ENCODE measurements at regions not wholly inside any gene's neighbourhood (a gene's known extent, or its start where the extent isn't known, plus 50 kb on each side); places are given as distances from the start of the nearest gene placed in this dataset.

DNA sequence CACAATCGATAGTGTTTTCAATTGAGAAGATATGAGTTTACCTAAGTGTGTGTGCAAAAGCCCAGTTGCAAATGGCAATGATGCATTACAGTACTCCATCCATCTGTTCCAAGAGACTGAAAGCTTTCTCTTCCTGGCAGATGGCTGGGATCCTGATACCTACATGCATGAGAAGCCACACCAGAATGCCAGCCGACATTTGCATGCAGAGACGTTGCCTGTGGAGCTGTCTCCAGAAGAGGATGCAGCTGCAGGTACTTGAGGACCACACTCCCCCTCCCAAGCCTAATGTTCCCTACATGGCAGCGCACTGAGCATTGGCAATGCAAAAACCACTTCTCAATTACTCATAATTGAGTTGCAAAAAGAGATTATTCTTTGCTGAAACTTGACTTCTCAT lies 332.1 kb downstream of the WDR11 start:
- DNase-seq (ENCODE audit: low spot score), result no peak

DNA sequence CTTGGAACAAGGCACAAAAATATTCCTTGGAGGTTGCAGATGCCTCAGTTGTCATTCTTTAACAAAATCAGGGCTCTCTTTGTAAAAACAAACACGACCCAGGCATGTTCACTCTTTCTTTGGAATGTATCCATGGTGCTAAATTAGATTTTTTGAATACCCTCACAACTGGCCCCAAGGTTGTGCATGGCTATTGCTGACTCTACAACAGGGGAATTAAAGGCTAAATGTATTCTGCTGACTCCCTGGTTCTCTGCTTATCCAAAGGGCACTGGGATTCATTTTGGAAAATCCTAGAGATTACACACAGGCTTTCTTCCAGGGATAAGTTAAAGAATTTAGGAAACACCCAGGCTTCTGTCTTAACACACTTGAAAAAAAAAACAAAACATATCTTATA lies 332.5 kb downstream of the WDR11 start:
- no peak for DNase-seq (ENCODE audit: low spot score)

DNA sequence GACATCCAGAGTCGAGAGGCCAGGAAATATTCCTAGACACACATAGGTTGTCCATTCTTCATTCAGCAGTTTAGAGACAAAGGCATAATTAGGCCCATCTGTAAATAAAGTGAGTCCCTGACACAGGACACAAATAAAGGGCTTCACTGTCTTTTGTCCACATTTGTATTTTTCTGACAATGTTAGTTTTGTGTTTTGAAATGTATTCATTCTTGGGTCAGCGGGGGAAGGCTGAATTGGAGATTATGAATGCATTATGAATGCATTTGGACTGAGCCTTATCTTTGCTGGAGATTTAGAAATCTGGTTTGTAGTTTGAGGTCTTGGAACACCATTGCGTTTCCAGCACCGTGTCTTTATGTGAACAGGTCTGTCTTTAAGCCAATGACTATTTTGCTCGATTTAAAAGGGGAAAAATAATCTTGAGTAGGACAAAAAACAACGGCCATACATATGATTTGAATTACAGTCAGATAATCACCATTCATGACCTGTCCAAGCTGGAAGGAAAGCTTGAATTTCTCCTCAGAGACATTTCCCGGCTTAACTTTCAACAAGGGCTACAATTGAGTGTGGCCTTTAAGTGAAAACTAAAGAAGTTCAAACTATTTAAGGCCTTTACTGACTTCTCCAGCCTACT lies 334.8 kb downstream of the WDR11 start:
- DNase-seq (ENCODE audit: low spot score), result no peak

DNA sequence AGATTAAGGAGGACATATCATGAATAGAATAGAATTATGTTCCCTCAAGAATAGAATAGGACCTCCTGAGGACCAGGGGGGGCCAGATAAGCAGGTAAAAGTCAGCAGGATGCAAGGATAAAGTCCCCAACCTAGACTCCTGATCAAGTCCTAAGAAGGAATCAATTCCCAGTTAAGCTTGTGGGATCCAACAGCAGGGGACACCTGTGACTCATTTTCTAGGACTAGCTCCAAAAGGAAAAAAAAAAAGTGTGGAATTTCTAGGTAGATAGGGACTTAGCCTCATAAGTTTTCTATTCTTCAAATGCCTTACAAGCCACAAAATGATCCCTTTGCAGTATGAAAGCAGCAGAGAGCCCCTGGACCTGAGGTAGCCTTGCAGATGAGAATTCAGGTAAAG lies 336.2 kb downstream of the WDR11 start:
- no peak for DNase-seq (ENCODE audit: low spot score)

DNA sequence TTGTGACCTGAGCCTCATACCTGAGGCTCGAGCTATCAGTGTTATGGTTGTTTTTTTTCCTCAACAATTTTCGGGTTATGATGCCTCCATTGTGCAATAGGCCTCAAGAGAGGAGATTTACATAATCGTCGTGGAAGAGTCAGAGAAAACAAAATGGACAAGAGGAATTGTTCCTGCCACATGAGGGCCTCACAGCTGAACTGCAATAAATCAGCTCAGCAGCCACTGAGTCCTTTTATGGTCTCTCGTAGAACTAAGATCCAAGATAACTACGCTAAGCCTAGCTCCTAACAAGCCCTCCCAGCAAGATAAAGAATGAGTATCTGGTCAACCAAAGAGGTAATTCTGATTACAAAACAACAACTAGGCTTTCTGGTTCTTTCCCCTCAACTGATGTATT lies 336.8 kb downstream of the WDR11 start:
- DNase-seq (ENCODE audit: low spot score), result no peak

DNA sequence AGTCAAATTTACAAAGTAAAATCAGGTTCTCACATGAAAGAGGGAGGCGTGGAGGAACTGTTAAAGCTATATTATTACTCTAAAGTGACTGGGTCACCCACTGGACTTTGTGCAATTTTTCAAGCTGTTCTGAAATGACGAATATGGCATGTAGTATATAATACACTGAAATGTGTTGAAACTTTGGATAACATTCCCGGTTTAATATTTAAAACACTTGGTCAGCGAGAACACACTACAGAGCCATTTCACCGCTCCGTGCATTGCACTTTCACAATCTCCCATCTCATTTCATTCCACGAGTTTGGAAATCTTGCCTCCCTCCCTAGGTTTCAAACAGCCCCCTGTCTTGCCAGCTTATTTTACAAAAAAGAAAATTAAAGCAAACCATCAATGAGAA lies 337.9 kb downstream of the WDR11 start:
- no peak for DNase-seq (ENCODE audit: low spot score)

DNA sequence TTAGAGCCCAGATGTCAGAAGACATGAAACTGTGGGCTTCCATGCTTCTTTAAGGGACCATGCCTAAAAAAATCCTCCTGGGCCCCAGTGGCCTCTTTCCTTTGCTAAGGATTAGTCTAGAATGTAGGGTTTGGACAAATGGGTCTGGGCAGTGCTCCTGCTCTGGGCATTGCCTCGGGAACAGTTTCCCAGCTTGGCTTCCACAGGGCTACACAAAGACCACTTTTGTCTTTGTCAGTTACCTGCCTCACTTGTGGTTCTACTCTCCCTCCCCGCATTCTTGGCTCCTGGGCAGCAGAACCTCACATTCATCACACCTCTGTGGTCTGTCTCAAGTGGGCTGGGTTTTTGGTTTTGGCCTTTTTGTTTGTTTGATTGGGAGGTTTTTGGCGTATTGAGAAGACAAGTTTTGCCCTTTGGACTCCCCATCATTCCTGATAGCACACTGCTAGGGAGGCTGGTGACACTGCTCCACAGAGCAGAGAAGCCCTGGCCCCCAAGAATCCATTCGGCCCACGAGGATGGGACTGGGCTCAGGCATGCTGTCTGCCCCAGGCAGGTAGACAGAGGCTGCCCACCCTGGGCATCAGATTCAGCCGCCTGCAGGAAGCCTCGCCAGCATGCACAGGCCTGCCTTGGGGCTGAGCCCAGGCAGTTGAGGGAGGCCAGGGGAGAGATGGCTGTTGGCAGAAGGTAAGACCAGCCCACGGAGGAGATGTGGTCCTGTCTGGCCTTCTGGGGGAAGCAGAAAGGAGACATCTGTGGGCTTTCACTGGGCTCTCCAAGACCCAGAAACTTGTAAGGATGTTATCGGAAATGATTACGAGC lies 343.7 kb downstream of the WDR11 start:
- DNase-seq (ENCODE audit: low spot score), result no peak

DNA sequence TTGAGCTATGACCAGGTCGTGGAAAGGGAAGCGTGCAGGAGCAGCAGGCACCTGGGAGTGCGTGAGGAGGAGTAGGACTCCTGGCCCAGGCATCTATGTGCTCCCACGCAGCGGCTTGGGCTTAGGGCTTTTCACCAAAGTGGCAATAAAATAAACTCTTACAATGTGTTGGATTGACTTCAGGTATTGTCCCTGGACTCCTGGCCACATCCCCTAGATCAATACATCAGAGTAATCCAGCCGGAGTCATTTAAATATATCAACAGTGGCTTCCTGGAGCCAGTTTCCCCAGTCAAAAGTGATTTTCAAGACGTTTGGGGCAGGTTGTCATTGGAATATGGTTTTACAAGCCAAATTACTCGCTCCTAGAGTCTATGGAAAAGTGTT lies 344.4 kb downstream of the WDR11 start:
- DNase-seq (ENCODE audit: low spot score), result no peak

DNA sequence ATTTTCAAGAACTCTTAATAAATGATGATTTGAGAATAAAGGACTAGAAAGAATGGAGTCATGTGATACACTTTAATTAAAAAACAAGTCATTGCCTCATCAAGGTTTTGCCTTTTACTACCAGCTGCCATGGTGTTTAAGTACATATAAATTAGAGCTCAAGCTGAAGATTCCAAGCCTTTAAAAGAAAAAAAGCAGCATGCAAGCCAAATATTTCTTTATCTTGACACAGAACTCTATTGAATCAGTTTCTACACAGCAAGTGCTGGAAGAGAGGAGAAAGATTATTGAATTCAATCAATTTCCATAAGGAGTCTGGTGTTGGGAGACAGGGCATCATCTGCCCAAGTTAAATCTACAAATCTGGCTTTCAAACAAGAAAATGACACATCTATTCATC lies 347.9 kb downstream of the WDR11 start:
- no peak for DNase-seq (ENCODE audit: low spot score)

DNA sequence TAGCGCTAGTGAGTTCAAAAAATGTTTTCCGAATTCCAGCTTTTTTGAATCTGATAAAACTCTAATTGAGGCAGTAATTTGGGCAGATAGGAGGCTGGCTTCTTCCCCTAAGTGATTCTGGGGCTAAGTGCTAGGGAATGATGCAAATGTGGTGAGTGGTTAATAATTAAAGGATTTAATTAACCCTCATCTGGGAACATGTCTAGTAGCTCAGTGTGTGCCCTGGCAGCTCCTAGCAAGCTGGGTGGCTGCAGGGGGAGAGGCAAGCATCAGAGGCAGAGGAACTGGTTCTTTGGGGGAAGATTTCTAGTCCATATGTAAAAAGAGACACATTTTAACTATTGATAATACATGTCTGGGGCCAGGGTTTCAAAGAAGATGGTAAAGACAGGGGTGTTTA lies 354.5 kb downstream of the WDR11 start:
- DNase-seq (ENCODE audit: low spot score), result no peak

DNA sequence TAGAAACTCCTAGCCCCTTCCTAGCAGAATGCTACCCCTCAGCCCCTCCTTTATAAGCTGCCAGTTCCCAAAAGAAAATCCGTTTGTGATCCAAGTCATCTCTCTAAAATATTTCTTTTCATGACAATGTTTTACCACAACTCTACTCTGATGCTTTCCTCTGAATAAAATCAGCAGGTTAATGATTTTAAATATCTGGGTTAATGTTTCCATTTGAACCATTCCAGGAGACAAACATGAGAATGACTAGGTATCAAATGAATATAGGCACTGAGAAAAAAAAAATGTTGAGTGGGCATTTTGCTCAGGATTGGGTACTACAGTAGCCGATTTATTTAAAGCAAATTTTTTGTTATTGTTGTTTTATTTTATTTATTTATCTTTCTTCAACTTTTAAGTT lies 360.3 kb downstream of the WDR11 start:
- no peak for DNase-seq (ENCODE audit: low spot score)

DNA sequence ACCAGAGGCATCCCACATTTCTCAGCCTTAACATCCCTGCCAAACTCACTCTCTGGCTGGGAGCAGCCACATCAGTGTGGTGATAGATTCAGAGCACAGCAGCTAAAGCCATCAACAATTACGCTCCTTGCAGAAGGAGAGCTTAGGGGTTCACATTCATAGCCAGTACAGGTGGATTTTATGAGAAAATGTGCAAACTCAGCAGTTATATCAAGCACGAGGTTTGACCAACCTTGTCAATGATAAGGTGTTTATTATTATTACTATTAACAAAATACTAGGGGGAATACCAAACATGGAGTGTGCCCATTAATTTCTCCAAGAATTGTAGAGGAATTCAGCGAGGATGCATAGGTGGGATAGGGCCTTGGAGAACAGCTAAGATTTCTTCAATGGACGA lies 362.3 kb downstream of the WDR11 start:
- DNase-seq (ENCODE audit: low spot score), result no peak

DNA sequence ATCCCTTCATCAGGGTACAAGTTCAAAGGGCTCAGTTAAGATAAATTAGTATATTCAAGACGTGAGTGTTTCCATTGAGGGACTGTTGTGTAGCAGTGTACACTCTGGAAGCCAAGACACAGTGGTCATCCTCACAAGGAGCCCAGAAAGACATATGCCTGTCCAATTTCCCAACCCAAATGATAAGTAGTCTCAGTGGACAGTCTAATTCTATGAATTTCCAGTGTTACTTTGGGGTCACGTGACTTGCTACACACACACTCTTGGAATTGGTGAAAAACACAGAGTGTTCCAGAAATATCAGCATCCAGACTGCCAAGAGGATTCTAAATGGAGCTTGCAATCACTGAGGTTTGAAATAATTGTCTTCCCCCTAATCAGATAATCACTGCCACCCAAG lies 365.1 kb downstream of the WDR11 start:
- no peak for DNase-seq (ENCODE audit: low spot score)

DNA sequence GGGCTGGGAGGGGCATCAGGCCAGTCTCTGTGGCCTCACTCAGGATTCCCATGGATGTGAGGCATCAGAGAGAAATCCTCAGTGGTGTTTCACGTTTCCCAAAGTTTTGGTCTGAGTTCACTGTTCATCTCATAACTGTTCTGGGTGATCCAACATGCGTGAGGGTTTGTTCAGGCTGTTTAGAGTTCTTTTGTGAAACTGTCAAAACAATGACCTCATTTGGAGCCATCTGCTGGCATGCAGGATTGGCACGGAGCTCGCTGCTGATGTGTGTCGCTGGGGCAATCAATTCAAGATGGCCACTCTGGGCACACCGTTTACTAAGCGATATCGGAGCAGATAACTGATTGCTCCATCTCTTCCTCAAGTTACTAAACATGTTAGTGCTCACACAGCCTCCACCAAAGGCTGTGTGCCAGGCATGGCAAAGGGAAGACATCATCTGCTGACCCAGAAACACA lies 365.6 kb downstream of the WDR11 start:
- DNase-seq (ENCODE audit: low spot score), result no peak

DNA sequence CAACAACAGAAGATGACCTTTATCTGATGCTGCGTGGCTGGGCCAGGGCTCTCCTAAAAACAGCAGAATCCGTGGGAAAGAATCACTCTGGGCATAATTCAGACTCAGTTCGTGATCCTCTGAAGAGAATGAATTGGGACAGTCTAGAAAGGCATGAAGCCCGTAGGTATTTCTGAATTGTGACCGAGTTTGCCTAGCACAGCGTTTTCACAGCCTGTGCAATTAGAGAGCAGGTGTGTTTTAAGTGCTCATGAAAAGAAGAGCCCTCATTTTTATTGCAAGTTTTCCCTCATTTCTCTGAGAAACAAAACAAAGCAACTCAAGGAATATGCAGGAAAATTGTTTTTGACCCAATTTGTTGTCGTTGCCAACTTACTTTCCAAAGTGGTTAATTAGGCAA lies 366.2 kb downstream of the WDR11 start:
- no peak for DNase-seq (ENCODE audit: low spot score)

DNA sequence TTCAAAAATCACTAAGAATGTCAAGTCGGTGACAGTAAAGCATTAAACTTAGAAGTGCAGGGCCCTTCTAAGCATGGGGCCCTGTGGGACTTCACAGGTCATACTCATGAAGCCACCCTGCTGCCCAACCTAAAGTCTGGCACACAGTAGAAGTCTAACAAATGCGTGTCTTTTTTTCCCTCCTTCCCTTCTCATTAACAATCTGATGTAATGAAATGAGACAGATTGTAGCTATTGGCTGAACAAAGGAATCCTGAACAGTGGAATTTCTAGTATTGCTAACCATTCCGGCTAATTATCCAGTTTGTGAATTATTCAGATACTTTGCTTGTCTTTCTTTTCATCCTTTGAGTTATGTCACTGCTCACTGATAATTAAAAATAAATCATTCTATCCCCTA lies 369.9 kb downstream of the WDR11 start:
- DNase-seq (ENCODE audit: low spot score), result no peak

DNA sequence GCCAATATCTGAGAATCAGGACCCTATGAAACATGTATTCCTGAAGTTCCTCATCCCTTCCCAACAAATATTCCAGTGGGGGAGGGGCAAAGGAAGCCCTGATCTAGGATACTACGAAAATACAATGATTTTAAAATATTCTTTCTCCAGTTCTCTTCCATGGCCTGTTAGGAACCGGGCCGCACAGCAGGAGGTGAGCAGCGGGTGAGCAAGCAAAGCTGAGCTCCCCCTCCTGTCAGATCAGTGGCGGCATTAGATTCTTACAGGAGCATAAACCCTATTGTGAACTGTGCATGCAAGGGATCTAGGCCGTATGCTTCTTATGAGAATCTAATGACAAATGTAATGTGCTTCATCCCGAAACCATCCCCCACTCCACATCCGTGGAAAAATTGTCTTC lies 370.8 kb downstream of the WDR11 start:
- no peak for DNase-seq (ENCODE audit: low spot score)

DNA sequence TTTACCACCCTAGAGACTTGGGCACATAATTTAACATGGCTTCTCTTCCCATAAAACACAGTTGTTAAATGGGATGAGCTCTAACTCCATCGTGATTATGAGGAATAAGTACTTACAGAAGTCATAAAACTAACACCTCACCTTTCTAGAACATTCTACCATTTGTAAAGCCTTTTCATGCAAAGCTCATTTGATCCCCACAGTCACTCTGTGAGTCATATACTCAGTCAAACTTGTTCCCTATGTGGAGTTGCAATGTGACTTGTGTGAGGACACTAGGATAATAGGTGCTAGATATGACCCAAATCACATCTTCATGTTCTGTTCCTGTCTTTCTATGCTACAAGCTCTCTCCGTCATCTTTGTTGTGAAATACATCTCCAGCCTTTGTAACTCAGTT lies 371.7 kb downstream of the WDR11 start:
- DNase-seq (ENCODE audit: low spot score), result no peak

DNA sequence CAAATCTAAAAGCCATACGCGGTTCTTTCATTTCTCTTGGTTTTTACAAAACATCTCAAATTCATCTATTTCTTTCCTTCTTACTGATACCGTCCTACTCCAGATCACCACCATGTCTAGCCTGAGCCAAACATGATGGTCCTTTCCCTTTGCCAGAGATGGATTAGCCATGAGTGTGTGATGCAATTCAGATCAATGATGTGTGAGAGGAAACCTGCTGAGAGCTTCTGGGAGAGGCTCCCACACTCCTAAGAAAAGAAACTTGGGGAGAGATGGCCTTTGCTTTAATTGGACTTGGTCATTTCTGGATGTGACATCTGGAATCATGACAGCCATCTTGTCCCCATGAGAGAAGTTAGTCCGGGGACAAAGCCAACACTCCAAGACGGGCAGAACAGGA lies 367.2 kb downstream of the FGFR2 start:
- no peak for DNase-seq (ENCODE audit: low spot score)

DNA sequence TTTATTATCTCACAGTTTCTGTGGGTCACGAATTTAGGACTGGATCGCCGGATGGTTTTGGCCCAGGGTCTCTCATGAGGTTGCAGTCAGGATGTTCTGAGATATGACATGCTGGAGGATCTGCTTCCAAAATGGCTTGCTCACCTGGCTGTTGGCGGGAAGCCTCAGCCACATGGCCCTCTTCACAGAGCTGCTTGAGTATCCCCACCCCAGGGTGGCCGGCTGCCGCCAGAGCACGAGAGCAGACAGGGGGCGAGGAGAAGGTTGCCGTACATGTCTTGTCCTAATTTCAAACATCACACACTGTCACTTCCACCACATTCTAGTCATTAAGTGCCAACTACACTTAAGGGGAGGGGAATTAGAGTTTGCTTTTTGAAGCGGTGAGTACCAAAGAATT lies 365.8 kb downstream of the FGFR2 start:
- no peak for DNase-seq (ENCODE audit: low spot score)

DNA sequence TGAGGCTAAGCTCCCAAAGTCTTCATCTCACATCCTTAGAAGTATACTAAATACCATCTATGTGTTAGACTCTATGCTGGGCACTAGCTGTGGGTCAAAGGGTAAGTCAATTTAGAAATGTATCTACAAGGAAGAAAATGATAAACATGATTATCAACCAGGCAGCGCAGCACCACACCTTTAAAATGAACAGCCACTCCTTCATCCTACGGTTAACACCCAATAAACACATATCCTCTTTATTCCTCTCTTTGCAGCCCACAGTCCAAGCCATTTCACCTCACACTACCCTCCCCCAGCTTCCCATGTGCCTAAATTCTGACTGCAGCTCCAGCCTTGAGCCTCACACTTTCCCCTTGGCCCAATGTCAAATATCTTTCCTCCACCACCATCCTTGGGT lies 362.6 kb downstream of the FGFR2 start:
- no peak for DNase-seq (ENCODE audit: low spot score)

DNA sequence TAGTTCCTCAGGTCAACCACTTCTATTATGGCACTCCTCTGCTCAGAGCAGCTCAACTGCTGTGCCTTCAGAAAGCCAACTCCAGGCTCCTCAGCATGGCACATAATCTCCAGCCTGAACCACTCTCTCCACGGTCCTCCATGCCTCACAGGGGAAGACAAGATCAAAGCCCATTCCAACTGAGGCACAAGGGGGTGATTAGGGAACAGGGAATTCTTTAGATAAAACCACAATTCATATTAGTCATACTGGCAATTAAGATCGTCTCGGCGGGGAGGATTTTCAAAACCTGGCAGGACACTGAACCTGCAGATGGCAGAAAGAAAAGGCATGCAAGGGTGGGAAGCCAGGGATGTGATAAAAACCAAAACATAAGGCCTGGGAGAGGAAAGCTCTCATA lies 361.6 kb downstream of the FGFR2 start:
- no peak for DNase-seq (ENCODE audit: low spot score)

DNA sequence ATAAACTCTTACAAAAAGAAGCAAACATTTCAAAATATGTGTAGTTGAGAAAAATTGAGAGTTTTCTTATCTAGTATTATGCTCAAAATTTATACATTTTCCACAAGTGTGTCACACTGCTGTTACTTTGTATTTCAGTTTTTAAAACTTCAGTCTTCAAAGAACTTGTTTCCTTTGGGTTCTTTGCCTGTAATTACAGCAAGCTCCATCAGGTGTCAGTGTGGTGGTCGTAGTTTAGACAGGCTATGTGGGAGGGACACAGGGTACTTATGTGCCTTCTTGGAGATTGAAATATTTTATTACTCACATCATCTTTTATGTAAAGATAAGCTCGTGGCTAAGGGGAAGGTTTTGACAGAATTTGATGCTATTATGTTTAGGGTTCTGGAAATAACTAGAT lies 360.5 kb downstream of the FGFR2 start:
- no peak for DNase-seq (ENCODE audit: low spot score)

DNA sequence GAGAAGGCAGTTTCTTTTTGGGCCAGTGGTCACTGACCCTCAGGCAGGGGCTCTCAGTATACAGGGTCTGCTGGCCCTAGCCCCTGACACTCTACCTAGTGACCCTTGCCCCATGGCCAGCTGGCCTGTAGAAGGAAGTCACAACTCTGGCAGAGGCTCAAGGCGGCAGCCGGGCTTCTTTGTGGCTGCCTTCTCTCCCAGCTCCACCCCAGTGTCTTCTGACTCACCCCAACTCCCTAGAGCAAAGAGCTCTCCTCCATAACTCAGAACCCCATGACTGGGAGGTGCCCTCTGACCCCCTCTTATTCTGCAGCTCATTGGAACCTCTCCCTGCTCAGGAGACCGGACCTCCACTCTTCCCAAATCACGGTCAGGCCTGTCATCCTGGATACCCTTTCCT lies 358.2 kb downstream of the FGFR2 start:
- no peak for DNase-seq (ENCODE audit: low spot score)
